Panc1 (cell line): ENCODE measurements at regions not wholly inside any gene's neighbourhood (a gene's known extent, or its start where the extent isn't known, plus 50 kb on each side); places are given as distances from the start of the nearest gene placed in this dataset.

Experiments used
- ATAC-seq: fragments of 200-7000 bp; cut with Tn5 transposase; 2 replicates; pipeline ENCODE4 v1.9.1; 2020; ENCODE audit warnings: mild to moderate bottlenecking, moderate library complexity
- BruUV-seq: library from RNA; stranded (reverse); fragments of 400-500 nt; replicated peaks from 2 replicates; lab custom pipeline; 2021; lab: Mats Ljungman, UMichigan
- CTCF ChIA-PET: fragments of 300-600 bp; sonication (Branson Sonifier 250); formaldehyde crosslinking; loops from one replicate; lab custom pipeline; 2022; ENCODE audit warnings: antibody characterized with exemption; lab: Charles Lee
- POLR2A ChIA-PET: fragments of 300-600 bp; sonication (Branson Sonifier 250); formaldehyde crosslinking; loops from one replicate; lab custom pipeline; 2022; ENCODE audit warnings: antibody characterized with exemption; lab: Charles Lee
- DNase-seq: peaks from one replicate; pipeline ENCODE4 v3.0.0-alpha.2; 2010; ENCODE audit warnings: low read depth, low spot score
- H3K27ac ChIP-seq: 2 replicates; pipeline ENCODE4 v1.5.1; 2011; ENCODE audit warnings: mild to moderate bottlenecking, low read length, inconsistent platforms
- H3K27me3 ChIP-seq: fragments of 200-500 bp; sonication (Bioruptor generic); 2 replicates; pipeline ENCODE4 v1.6.0; 2014; ENCODE audit warnings: low read length, inconsistent platforms; ENCODE audit not compliant: control insufficient read depth, insufficient read depth
- H3K36me3 ChIP-seq: fragments of 200-500 bp; sonication (Bioruptor generic); 2 replicates; pipeline ENCODE4 v1.5.1; 2014; ENCODE audit warnings: inconsistent platforms, mild to moderate bottlenecking, low read length, moderate library complexity; ENCODE audit not compliant: control insufficient read depth, insufficient read depth
- H3K4me1 ChIP-seq: 2 replicates; pipeline ENCODE4 v1.5.1; 2011; ENCODE audit warnings: inconsistent platforms, mild to moderate bottlenecking, low read length, moderate library complexity; ENCODE audit not compliant: control insufficient read depth, insufficient read depth
- H3K4me3 ChIP-seq, 2 experiments: 2 replicates each; pipeline ENCODE4 v1.5.1; 2011 to 2012; ENCODE audit warnings: low read depth in 2 of 2, low read length in 2 of 2, mild to moderate bottlenecking in 2 of 2, inconsistent platforms in 1 of 2, moderate library complexity in 1 of 2
- H3K9me3 ChIP-seq: fragments of 200-500 bp; sonication (Bioruptor generic); 2 replicates; pipeline ENCODE4 v1.5.1; 2014; ENCODE audit warnings: low read depth, mild to moderate bottlenecking, inconsistent platforms, low read length, moderate library complexity; ENCODE audit not compliant: control insufficient read depth, insufficient read depth
- CTCF ChIP-seq: fragments of 450-650 bp; IDR thresholded peaks from 2 replicates; pipeline ENCODE4 v1.5.1; 2017; ENCODE audit warnings: mild to moderate bottlenecking
- POLR2AphosphoS5 ChIP-seq: IDR thresholded peaks from 2 replicates; pipeline ENCODE4 v1.6.1; 2012; ENCODE audit warnings: mild to moderate bottlenecking, low read depth, low read length, moderate library complexity
- REST ChIP-seq, 2 experiments: IDR thresholded peaks; 2 replicates each; pipeline ENCODE4 v1.6.1; 2011 to 2012; ENCODE audit warnings: low read depth in 2 of 2, control low read depth in 1 of 2, low read length in 1 of 2, mild to moderate bottlenecking in 1 of 2, moderate library complexity in 1 of 2; ENCODE audit not compliant: insufficient read depth in 1 of 2
- SIN3A ChIP-seq: IDR thresholded peaks from 2 replicates; pipeline ENCODE4 v1.6.1; 2012; ENCODE audit warnings: low read depth, mild to moderate bottlenecking, low read length, moderate library complexity, borderline replicate concordance; ENCODE audit not compliant: insufficient read depth
- TCF7L2 ChIP-seq: IDR thresholded peaks from 2 replicates; pipeline ENCODE4 v1.6.1; 2011; ENCODE audit warnings: mild to moderate bottlenecking, low read depth, low read length, inconsistent platforms
- in situ Hi-C: cut with HindIII; loops from 2 replicates; pipeline ENCODE4 v1.10.0; 2016; ENCODE audit warnings: low sequenced_read_pairs, low pct_unique_long_range_greater_than_20kb
- intact Hi-C: fragments of 100-400 bp; cut with micrococcal nuclease; formaldehyde crosslinking; loops from one replicate; pipeline ENCODE4 v1.10.0; 2022; ENCODE audit not compliant: unreplicated experiment

- TF ChIP-seq TCF7L2 (no peak), CTCF (no peak), POLR2AphosphoS5 (no peak), REST (IDR thresholded peaks at IDR 0.05; ENCODE audit: insufficient read depth in 1 of 2, low read depth in 2 of 2, low read length in 1 of 2) (no peak), SIN3A (no peak)
- in situ Hi-C loops = no loop called here
- Histone ChIP-seq H3K4me1 (no peaks in the 10 kb centered on the region), H3K9me3 (no peaks in the 10 kb centered on the region), H3K4me3 (no peak overlapping the region), H3K27ac (no peak overlapping the region), H3K27me3 (no peaks in the 10 kb centered on the region; the same call in 1 of the 2 replicates), H3K36me3 (no peaks in the 10 kb centered on the region)
- CTCF ChIA-PET = no interaction called here
- peak; percentile 51 for DNase-seq
- no peak for ATAC-seq
- intact Hi-C loops = no loop called here
- no TSS peak for BruUV-seq
- POLR2A ChIA-PET = no interaction called here
These were observed 296.6 kb downstream of the MED10 start for GRCh38 chr5:6081727-6082210.

- BruUV-seq = no TSS peak
- ATAC-seq = no peak
- H3K27ac ChIP-seq = no peak overlapping the region
- no peak for TF ChIP-seq POLR2AphosphoS5
- no peak for TF ChIP-seq CTCF
- no peak for TF ChIP-seq REST (IDR thresholded peaks at IDR 0.05; ENCODE audit: insufficient read depth in 1 of 2, low read depth in 2 of 2, low read length in 1 of 2)
- no peak for TF ChIP-seq SIN3A
- no peak for TF ChIP-seq TCF7L2
- no peak for DNase-seq
- no peaks in the 10 kb centered on the region; the same call in 1 of the 2 replicates for H3K27me3 ChIP-seq
- H3K4me3 ChIP-seq = no peak overlapping the region
- in situ Hi-C loops (no loop called here), intact Hi-C loops (no loop called here)
- H3K9me3 ChIP-seq = no peaks in the 10 kb centered on the region
- ChIA-PET CTCF (no interaction called here), POLR2A (no interaction called here)
- H3K36me3 ChIP-seq = no peaks in the 10 kb centered on the region
- no peaks in the 10 kb centered on the region for H3K4me1 ChIP-seq
These were observed 297.2 kb downstream of the MED10 start for GRCh38 chr5:6080930-6081726.
